Stimulated activated CD8-positive, alpha-beta memory T cell treated with anti-CD3 and anti-CD28 coated beads, Interleukin-15, amount 100 ng/mL, for 48 hours (primary cell): ENCODE measurements at regions not wholly inside any gene's neighbourhood (a gene's known extent, or its start where the extent isn't known, plus 50 kb on each side); places are given as distances from the start of the nearest gene placed in this dataset.
"Not testable (repeated sequence)": the region's sequence is repeated elsewhere in the genome, so short reads cannot be mapped to it uniquely, and the experiment has no call there.

Source experiments
- DNase-seq, 2 donors: peaks; one replicate each; pipeline ENCODE4 v3.0.0-alpha.2; 2020; ENCODE audit warnings: low read depth in 2 of 2

DNA sequence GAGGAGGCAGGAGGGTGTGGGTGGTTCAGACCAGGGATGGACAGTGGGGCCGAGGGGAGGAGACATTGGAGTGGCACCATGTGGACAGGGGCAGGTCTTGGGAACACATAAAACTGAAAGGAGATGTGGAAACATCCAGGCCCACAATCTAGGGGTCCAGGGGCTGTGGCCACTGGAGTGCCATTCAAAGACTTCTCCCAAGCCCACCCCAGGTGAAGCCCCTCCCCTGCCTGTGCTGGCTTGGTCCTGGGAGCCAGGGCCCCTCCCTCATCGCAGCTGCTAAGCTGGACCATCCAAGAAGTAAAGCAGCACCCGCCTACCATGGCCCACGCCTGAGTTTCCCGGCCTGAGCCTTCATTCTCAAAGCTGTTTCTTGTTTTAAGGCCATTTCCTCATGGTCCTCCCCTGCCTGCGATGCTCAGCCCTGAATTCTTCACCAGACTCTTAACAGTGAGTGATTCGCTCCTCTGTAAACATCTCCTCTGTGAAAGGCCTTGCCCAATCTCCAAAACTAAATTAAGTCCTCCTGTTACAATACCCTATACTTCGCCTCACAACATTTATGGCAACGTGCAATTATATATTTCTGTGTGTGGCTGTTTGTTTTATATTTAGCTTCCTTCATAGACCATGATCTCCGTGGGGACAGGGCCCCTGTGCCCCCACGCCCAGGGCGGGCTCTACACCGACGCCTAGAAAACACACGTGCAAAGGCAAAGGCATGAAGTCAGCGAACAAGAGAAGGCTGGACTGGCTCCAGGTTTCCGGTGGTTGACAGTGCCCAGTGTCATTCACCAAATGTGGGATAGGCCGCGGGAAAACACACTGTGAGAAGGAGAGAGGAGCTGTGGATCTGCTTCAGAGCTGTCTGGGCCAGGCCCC, 267.8 kb downstream of the ERMARD start:
- no peak for DNase-seq

DNA sequence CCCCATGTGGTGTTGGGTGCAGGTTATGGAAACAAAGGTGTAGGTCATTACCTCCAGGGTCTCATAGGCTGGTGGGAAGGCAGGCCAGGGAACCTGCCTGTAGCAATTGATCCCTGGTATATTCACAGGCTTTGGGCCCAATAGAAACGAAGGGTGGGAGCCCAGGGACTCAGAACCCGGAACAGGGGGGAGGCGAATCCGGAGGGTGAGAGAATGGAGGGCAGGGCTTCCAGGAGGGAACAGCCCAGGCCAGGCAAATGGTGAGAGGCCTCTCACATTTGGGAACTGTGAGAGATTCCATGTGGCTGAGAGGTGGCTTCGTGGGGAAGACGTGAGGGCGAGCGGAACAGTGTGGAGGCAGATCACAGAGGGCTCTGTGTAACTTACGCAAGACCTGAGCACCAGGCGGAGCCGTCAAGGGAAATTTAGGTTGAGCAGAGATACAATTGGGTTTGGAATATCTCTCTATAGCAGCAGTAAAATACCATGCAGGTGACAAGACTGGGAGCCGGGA, 267.1 kb downstream of the ERMARD start:
- DNase-seq, result no peak

DNA sequence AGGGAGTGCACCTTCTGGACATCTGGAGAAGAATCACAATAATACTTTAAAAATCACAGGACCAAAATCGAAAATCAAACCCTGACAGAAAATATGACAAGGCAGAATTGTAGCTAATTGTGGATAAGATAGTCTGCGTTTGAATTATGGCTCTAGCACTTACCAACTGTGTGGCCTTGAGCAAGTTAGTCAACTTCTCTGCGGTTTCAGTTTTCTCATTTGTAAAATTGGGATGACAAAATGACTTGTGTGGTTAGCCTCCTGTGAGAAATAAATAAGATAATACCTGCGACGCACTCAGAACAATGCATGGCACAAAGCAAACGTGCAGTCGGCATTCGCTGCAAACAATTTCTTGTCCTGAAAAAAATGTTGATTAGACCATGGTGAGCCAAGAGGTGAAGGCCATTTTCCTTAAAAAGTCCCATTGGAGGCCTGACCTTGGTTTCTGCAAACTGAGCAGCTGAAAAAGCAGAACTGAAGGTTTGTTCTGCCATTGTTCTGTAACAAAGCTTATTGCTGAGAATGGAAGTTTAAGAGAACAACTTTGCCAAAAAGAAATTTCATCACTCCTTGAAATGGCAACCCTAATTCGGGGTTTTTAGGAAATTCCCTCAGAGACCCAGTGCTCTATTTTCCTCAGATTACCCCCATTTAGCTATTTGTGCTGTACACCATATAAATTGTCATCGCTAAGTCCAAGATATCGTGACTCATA, 266.3 kb downstream of the ERMARD start:
- DNase-seq, result no peak

DNA sequence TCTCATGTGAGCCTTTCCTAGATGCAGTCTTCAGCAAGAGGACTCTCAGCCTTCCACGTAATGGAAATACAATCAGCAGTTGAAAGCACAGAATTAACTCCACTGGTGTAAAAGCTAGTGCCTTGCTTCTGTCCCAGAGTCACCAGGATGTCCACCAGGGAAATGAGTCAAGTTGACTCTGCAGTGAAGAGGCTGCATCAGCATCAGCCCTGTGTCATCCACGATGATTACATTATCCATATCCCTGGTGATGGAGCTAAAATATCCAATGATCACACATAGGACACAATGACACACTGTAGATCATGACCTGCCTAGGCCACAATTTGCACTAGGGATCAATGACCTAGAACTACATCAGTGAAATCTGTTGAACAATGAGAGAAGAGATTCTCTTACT, 262.4 kb downstream of the ERMARD start:
- no peak for DNase-seq

DNA sequence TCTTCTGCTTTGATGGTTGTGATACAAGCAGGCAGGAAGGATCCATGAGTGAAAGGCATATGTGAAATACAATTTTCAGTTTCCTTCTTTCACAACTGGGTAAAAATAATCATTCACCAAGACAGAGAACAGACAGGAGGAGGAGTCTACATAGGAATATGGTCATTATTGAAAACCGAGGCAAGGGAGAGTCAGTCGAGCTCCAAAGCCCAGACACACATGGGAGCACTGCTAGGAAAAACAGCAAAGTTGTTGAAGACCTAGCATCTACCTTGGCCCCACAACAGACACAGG, 260.6 kb downstream of the ERMARD start:
- no peak for DNase-seq

DNA sequence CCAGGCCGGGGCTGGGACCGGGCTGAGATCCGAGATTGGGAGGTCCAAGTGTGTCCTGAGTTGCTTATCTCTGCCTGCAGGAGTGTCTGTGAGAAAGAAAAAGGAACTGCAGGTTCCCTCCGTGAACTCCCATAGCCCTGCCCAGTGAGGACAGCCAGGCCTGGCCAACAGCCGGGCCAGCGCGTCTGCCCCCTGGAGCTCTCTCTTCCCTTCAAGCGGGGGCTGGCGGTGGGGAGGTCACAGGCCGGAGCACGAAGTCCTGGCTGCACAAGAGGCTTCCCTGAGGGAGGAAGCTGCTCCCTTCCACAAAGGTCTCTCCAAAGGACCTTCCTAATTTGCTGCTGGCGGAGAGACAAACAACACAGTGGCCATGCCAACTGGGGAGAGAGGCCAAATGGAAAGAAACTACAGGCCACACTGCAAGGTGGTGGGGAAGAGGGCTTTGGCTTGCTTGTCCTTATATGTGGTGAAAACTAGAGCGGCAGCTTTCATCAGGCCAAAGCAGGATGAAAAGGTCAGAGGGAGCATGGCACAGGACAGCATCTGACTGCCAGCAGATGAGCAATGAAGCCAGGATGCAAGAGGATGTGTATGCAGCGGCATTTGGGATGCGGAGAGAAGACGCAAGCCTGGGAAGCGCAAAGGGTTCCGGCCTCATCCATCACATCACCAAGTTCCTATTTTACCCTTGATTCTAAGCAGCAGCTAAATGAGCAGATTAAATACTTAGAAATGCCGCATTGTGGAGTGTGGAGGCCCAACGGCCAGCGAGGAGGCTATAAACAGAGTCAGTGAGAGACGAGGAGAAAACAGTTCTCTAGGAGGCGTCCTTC, 260.0 kb downstream of the ERMARD start:
- no peak for DNase-seq

DNA sequence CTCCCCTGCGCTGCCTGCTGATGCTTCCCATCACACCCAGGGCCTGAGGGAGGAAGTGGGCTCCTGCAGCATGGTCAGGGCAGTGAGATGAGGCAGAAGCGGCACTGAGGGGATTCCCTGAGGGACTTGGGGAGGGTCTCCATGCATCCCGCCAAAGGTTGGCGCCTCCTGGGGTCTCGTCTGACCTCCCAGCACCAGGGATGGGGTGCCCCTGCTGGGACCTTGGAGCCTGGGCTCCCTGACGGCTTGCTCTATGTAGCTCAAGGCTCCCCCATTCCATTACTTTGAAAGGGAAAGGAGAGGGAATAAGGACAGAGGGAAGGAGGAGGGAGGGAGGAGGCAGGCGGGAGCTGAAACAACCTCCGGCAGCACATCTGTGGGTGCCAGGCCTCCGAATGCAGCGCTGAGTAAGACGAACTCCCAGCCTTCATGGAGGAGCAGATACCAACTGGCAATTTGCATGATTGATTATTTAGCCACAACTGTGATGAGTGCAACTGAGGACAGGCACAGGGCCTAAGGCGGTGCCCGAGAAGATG, 259.3 kb downstream of the ERMARD start:
- DNase-seq, result no peak

DNA sequence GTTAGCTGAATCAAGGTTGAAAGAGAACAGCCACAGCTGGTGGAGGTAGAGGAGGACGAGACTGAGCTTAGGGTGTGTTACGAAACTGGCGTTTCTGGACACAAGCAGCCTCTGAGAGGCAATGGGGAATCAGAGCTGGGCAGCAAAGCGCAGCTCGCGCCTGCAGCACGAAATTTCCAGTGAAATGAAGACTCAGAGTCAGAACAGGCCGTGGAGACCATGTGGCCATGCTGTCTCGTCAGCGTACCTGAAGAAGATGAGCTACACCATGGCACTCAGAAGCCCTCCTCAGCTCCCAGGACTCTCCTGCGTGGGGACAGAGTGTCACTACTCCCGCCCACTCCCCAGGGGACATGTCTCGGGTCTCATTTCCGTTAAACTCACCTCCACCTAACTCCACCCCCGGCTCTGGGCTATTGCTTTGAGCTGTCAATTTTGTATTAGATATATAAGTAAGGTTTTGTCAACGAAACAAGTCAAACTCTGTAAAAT, 256.9 kb downstream of the ERMARD start:
- no peak for DNase-seq

DNA sequence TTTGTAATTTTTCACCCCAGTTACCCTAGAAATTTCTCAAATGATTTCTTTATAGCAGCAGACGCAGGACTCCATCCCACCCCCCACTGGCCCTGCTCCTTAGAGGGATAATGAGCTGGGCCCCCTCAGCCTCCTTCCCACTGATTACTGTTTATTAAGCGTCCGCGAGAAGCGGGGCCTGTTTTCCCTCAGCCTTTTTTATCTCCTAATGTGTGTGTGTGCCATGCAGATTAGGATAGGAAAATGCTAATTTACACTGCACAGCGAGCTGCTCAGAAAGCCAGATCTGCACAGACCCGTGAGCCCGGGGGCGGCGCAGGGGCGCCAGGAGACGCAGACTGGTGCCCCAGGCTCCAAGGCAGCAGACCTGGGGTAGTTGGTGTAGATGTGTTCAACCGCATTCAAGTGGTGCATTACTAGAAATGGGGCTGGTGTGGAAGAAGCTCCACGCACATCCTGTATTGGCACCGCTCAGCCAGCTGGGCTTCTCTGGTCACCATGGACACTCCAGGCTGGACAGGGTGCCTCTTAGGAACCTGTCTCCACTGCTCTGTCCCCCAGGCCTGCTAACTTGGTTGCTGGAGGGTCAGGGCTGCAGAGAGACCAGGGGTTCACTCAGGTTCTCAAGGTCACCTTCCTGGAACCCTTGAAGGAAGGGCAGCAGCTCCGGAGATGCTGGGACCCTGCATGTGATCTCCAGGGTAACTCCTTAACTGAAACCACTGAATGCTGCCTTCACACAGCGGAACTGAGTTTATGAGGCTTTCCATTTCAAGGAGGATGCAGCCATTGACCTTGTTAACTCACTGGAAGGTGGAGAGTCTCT, 256.3 kb downstream of the ERMARD start:
- DNase-seq, result no peak

DNA sequence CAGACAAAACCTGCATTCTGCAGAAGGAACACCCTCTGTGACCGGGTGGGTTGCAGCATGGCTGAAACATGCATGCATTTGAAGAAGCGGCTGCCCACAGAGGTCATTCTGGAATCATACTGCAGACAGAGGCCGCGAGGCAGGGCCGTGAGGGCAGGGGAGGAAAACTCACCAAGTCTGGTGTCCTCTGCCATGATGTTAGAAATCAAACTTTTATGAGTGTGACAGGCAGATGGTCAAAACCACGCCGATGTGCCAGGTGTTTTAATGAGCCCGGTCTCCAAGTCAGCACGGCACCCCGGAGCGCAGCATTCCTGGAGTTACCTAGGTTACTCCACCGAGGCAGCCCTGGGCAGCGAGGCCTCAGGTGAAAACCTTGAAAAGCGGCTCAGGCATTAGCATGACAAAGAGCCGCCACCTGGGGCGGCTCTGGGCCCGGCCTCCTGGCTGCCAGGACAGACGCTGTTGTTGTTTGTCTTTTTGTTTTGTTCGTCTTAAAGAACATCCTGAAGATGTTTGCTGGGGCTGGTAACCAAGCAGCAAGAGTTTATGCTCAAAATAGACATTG, 255.6 kb downstream of the ERMARD start:
- no peak for DNase-seq

DNA sequence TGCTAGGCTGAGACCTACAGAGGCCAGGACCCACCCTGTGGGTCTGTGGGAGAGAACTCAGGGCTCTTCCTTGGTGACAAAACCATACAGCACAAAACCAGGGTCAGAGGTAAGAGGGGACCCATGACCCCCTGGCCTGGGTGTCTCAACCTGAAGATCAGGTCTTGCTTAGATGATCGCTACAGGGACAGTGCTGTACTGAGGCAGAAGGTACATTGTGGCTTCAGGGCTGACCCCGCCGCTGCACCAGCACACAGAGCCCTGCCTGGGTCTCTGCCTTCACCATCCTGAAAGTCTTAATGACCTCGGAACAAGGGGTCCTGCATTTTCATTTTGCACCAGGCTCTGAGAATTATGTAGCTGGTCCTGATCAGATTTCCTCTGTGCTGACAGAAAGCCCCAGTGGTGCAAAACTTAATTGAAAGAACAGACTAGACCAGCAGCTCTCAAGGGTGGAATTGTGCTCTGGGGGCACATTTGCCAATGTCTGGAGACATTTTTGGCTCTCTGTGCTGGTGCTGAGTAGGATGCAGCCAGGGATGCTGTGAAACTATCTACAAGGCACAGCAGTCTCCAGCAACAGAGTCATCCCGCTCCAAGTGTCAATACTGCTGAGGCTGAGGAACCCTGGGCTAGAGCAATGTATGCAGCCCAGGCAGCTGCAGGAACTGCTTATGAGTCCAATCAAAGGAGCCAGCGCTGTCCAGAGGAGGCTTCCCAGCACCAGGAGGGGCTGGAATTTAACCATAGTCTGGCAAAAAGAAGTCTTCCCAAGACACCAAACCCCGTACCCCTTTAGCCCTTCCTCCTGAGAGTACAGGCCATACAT, 254.9 kb downstream of the ERMARD start:
- DNase-seq, result no peak

DNA sequence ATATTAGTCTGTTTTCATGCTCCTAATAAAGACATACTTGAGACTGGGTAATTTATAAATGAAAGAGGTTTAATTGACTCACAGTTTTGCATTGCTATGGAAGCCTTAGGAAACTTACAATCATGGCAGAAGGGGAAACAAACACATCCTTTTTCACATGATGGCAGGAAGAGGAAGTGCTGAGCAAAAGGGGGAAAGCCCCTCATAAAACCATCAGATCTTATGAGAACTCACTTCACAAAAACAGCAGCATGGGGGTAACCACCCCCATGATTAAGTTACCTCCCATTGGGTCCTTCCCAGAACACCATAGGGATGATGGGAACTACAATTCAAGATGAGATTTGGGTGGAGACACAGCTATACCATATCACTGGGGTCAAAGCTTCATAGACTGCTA, 254.2 kb downstream of the ERMARD start:
- no peak for DNase-seq

DNA sequence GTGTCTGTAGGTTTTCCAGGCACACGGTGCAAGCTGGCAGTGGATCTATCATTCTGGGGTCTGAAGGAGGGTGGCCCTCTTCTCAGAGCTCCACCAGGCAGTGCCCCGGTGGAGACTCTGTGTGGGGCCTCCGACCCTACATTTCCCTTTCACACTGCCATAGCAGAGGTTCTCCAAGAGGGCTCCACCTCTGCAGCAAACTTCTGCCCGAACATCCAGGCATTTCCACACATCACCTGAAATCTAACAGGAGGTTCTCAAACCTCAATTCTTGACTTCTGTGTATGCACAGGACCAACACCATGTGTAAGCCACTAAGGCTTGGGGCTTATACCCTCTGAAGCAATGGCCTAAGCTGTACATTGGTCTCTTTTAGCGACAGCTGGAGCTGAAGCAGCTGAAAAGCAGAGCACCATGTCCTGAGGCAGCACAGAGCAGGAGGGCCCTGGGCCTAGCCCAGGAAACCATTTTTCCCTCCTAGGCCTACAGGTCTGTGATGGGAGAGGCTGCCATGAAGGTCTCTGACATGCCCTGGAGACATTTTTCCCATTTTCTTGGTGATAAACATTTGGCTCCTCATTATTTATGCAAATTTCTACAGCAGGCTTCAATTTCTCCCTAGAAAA, 253.3 kb downstream of the ERMARD start:
- no peak for DNase-seq

DNA sequence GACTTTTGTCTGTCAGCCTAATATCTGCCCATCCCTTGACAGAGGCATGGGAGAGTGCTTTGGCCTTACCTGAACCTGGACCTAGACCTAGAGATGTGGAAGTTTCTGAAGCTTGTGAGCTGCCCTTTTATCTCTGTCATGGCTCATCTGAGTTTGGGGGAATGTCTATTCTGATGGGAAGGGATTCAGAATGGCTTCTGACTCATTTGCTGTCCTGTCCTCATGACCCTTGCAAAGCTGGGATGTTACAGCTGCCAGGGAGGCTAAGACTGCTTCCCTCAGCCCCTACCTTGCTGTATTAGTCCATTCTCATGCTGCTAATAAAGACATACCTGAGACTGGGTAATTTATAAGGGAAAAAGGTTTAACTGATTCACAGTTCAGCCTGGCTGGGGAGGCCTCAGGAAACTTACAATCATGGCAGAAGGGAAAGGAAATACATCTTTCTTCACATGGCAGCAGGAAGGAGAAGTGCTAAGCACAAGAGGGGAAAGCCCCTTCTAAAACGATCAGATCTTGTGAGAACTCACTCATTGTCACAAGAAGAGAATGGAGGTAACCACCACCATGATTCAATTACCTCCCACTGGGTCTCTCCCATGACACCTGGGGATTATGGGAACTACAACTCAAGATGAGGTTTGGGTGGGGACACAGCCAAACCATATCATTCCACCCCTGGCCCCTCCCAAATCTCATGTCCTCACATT, 252.2 kb downstream of the ERMARD start:
- no peak for DNase-seq

DNA sequence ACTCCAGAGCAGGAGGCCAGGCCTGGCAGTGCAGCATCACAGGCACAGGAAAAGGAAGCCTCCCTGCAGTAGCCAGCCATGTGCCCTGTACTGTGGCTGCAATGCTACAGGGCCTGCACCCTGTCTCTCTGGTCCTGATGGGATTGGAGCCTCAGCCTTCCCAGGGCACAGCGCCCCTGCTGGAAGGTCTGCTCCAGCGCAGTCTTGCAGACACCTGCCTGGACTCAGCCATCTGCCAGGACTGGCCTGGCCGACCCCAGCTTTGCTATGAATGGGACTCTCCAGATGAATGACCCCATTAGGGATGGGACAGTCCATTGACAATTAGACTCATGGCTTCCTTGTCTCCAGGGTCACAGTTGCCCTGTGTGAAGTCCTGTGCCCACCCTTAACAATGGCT, 251.6 kb downstream of the ERMARD start:
- no peak for DNase-seq

DNA sequence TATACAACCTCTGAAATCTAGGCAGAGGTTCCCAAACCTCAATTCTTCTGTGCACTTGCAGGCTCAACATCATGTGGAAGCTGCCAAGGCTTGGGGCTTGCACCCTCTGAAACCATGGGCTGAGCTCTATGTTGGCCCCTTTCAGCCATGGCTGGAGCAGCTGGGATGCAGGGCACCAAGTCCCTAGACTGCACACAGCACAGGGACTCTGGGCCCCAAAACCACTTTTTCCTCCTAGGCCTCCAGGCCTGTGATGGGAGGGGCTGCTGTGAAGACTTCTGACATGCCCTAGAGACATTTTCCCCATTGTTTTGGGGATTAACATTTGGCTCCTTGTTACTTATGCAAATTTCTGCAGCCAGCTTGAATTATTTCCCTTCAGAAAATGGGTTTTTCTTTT, 250.4 kb downstream of the ERMARD start:
- not testable (repeated sequence) for DNase-seq

DNA sequence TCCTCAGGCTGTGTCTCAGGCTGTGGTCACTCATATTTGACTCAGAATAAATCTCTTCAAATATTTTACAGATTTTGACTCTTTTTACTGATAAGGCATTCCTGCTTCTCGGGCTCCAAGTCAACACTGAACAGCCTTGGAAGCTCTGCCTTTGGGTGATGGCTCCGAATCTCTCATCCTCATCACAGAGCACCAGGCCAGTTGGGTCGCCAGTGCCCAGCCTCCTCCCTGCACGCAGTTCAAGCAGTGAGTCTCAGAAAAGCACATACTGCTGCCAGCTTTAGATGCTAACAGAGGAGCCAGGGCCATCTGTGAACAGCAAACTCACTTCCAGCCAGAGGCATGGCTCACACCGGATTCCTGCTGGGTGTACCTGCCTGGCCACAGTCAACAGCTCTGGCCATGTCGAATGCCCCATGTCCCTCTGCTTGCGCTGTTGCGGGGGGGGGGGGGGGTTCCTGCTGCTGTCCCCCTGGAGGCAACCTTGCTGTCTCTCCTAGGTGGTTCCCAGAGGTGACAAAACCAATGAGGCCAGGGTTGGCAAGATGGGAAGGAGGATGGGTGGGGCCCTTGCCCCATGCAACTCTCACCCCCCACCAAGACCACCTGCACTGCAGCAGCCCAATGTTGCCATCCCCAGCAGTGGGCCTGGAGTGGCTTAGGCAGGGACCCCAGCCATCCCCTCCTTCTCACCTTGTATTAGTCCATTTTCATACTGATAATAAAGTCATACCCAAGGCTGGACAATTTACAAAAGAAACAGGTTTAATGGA, 248.8 kb downstream of the ERMARD start:
- no peak for DNase-seq

DNA sequence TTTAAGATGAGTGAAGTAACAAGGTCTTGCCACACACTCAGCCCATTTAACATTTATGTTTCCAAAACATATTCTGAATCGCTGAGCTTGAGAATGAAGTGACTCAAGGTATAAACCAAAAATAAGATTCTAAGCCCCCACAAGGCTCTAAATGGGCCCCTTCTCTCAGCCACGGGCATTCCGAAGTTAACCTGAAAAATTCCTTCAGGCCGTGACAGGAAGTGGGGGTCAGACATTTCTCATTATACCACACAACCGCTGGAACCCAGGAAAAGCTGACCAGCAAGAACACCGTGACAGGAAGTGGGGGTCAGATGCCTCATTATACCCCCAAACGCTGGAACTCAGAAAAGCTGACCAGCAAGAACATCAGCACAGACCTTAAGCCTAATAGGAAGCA, 247.9 kb downstream of the ERMARD start:
- DNase-seq, result no peak
